K562 (cell line): ENCODE measurements at regions not wholly inside any gene's neighbourhood (a gene's known extent, or its start where the extent isn't known, plus 50 kb on each side); places are given as distances from the start of the nearest gene placed in this dataset.

Experiments used
- ATAC-seq: fragments of 200-7000 bp; cut with Tn5 transposase; 3 replicates; pipeline ENCODE4 v1.9.1; 2020; ENCODE audit warnings: moderate library complexity
- BruUV-seq: library from RNA; stranded (reverse); fragments of 400-500 nt; replicated peaks from 2 replicates; lab custom pipeline; 2021; lab: Mats Ljungman, UMichigan
- CTCF ChIA-PET: fragments of 300-600 bp; formaldehyde crosslinking; extraction: SDS; loops from one replicate; lab custom pipeline; 2021; ENCODE audit warnings: low intra/inter-chr PET ratio; lab: Yijun Ruan, JAX
- POLR2A ChIA-PET: fragments of 300-600, 350-650 bp; sonication (Branson Sonifier 250); formaldehyde crosslinking; extraction: SDS; loops from one replicate; lab custom pipeline; 2021; ENCODE audit warnings: antibody characterized with exemption, inconsistent platforms; lab: Yijun Ruan, JAX
- DNase-seq, 4 experiments: peaks; one replicate each; pipeline versions ENCODE4 v3.0.0 to v3.0.0-alpha.2; 2011 to 2018; ENCODE audit warnings: low spot score in 3 of 4, mixed read lengths in 3 of 4; ENCODE audit errors: extremely low read depth in 1 of 4
- FAIRE-seq: peaks from 2 replicates; lab custom pipeline; 2011; peaks lifted over from hg19 to GRCh38; lab: Jason Lieb, UNC
- H2AFZ ChIP-seq: 2 replicates; pipeline ENCODE4 v1.6.0; 2011; ENCODE audit warnings: low read depth, low read length, control low read depth, inconsistent platforms
- H3K27ac ChIP-seq: fragments of 200-600 bp; 3 replicates; pipeline ENCODE4 v1.8.0; 2011; ENCODE audit warnings: low read depth, mild to moderate bottlenecking, control low read depth, inconsistent platforms, low read length, moderate library complexity, mixed read lengths; ENCODE audit errors: extremely low read depth
- H3K27me3 ChIP-seq, 2 experiments: fragments of 300-600 bp in 1 of 2; 2 replicates in 1 of 2; 3 replicates in 1 of 2; pipeline versions ENCODE4 v1.6.0 to v1.8.0; 2011; ENCODE audit warnings: inconsistent platforms in 2 of 2, low read length in 2 of 2, mild to moderate bottlenecking in 1 of 2, mixed read lengths in 1 of 2, moderate library complexity in 1 of 2; ENCODE audit not compliant: control insufficient read depth in 2 of 2, insufficient read depth in 2 of 2
- H3K36me3 ChIP-seq: fragments of 300-600 bp; 3 replicates; pipeline ENCODE4 v1.8.0; 2011; ENCODE audit warnings: mild to moderate bottlenecking, low read length, inconsistent platforms; ENCODE audit not compliant: control insufficient read depth, insufficient read depth
- H3K4me1 ChIP-seq, 2 experiments: fragments of 200-600 bp in 1 of 2; replicated peaks in 1 of 2; 2 replicates in 1 of 2; 3 replicates in 1 of 2; pipeline versions ENCODE4 v1.5.1 to v1.8.0; 2011; ENCODE audit warnings: inconsistent platforms in 2 of 2, low read length in 2 of 2, mild to moderate bottlenecking in 1 of 2, mixed read lengths in 1 of 2, moderate library complexity in 1 of 2; ENCODE audit not compliant: control insufficient read depth in 2 of 2, insufficient read depth in 2 of 2
- H3K4me2 ChIP-seq: 2 replicates; pipeline ENCODE4 v1.6.1; 2011; ENCODE audit warnings: low read length, control low read depth, inconsistent platforms, mixed read lengths; ENCODE audit not compliant: insufficient read depth
- H3K4me3 ChIP-seq: fragments of 200-600 bp; sonication (generic), shearing (Covaris generic); 2 replicates; pipeline ENCODE4 v1.5.1; 2016; ENCODE audit warnings: control low read depth, inconsistent platforms
- H3K79me2 ChIP-seq: fragments of 200-600 bp; 3 replicates; pipeline ENCODE4 v1.8.0; 2011; ENCODE audit warnings: low read length, inconsistent platforms; ENCODE audit not compliant: control insufficient read depth, insufficient read depth
- H3K9ac ChIP-seq, 2 experiments: 2 replicates each; pipeline versions ENCODE4 v1.6.0 to v1.6.1; 2011; ENCODE audit warnings: low read depth in 2 of 2, low read length in 2 of 2, control low read depth in 1 of 2, inconsistent platforms in 1 of 2, mild to moderate bottlenecking in 1 of 2, mixed read lengths in 1 of 2; ENCODE audit not compliant: insufficient read depth in 1 of 2
- H3K9me1 ChIP-seq: one replicate; pipeline ENCODE4 v1.6.0; 2011; ENCODE audit warnings: inconsistent platforms, mild to moderate bottlenecking, low read length, moderate library complexity; ENCODE audit not compliant: control insufficient read depth, insufficient read depth
- H3K9me3 ChIP-seq: replicated peaks from 2 replicates; pipeline ENCODE4 v1.5.1; 2011; ENCODE audit warnings: low read depth, low read length, inconsistent platforms; ENCODE audit not compliant: control insufficient read depth, insufficient read depth
- H4K20me1 ChIP-seq: replicated peaks from 2 replicates; pipeline ENCODE4 v1.6.1; 2011; ENCODE audit warnings: low read length, inconsistent platforms, mixed read lengths; ENCODE audit not compliant: control insufficient read depth, insufficient read depth
- BCL6 ChIP-seq: fragments of 250-450 bp; sonication (Bioruptor Pico); IDR thresholded peaks from 2 replicates; pipeline ENCODE4 v1.4.0; 2020
- CBX8 ChIP-seq: fragments of 200-600 bp; sonication (generic); IDR thresholded peaks from 2 replicates; pipeline ENCODE4 v1.6.1; 2012; ENCODE audit warnings: borderline replicate concordance, mixed run types, low read depth, mild to moderate bottlenecking, moderate library complexity, mixed read lengths, low read length, control low read depth, inconsistent platforms; ENCODE audit not compliant: poor library complexity, severe bottlenecking; ENCODE audit errors: extremely low read depth
- CHD4 ChIP-seq: fragments of 200-600 bp; sonication (generic); IDR thresholded peaks from 3 replicates; pipeline ENCODE4 v1.6.1; 2012; ENCODE audit warnings: low read depth, mild to moderate bottlenecking, mixed read lengths, low read length, inconsistent platforms; ENCODE audit not compliant: insufficient read depth, insufficient replicate concordance, poor library complexity, severe bottlenecking
- EGR1 ChIP-seq: fragments of 450-650 bp; conservative IDR thresholded peaks from 2 replicates; pipeline ENCODE4 v1.6.1; 2017; ENCODE audit warnings: mild to moderate bottlenecking
- EP400 ChIP-seq: fragments of 450-650 bp; IDR thresholded peaks from 2 replicates; pipeline ENCODE4 v1.6.1; 2017; ENCODE audit warnings: antibody characterized with exemption, mild to moderate bottlenecking, moderate library complexity
- EZH2 ChIP-seq: IDR thresholded peaks from 2 replicates; pipeline ENCODE4 v1.6.1; 2012; ENCODE audit warnings: low read depth, mild to moderate bottlenecking, inconsistent platforms, low read length, borderline replicate concordance
- FOXP1 ChIP-seq: sonication (generic); formaldehyde crosslinking; IDR thresholded peaks from 2 replicates; pipeline ENCODE4 v1.8.0; 2022; ENCODE audit warnings: mild to moderate bottlenecking, missing genetic modification reagents
- GATAD2A ChIP-seq: fragments of 450-650 bp; IDR thresholded peaks from 2 replicates; pipeline ENCODE4 v1.6.1; 2017
- GTF2A2 ChIP-seq: IDR thresholded peaks from 2 replicates; pipeline ENCODE4 v1.6.1; 2016; ENCODE audit warnings: mild to moderate bottlenecking, missing genetic modification characterization, missing compliant biosample characterization
- JUN ChIP-seq, 2 experiments: sonication (generic) in 1 of 2; formaldehyde crosslinking in 1 of 2; IDR thresholded peaks; 2 replicates each; pipeline versions ENCODE4 v1.6.1 to v1.8.0; 2012 to 2022; ENCODE audit warnings: borderline replicate concordance in 2 of 2, mild to moderate bottlenecking in 2 of 2, improper control_type of control experiment in 1 of 2, low read depth in 1 of 2, low read length in 1 of 2, missing genetic modification reagents in 1 of 2
- NR1H2 ChIP-seq: sonication (generic); formaldehyde crosslinking; IDR thresholded peaks from 2 replicates; pipeline ENCODE4 v1.4.0; 2020; ENCODE audit warnings: mild to moderate bottlenecking, missing genetic modification reagents
- TSC22D4 ChIP-seq: fragments of 450-650 bp; IDR thresholded peaks from 2 replicates; pipeline ENCODE4 v1.6.1; 2016; ENCODE audit warnings: missing genetic modification characterization, missing biosample characterization, control low read depth
- WGBS: fragments of 100-300 bp; shearing (Covaris generic); methylation state at CpG from one replicate; pipeline ENCODE4 v1.1.6; 2016; ENCODE audit warnings: low coverage, mixed read lengths; ENCODE audit not compliant: insufficient coverage; ENCODE audit errors: missing lambda C conversion rate; 5-methylcytosine and 5-hydroxymethylcytosine counted together
- in situ Hi-C: fragments of 300-500 bp; cut with MboI; formaldehyde crosslinking; loops from 4 replicates; pipeline ENCODE4 v1.15.0; 2018; ENCODE audit warnings: inconsistent platforms, mixed read lengths
- intact Hi-C: fragments of 100-400 bp; cut with micrococcal nuclease; formaldehyde crosslinking; loops from 2 replicates; pipeline ENCODE4 v1.14.2; 2022
- TF ChIP-seq, protein P1 (sequence below), 2 experiments: fragments of 450-650 bp in 1 of 2; sonication (generic) in 1 of 2; formaldehyde crosslinking; conservative IDR thresholded peaks; 2 replicates each; pipeline versions ENCODE4 v1.4.0 to v1.8.1; 2020 to 2022; ENCODE audit warnings: mild to moderate bottlenecking in 1 of 2, missing genetic modification reagents in 1 of 2
- TF ChIP-seq, protein P2 (sequence below), 3 experiments: IDR thresholded peaks in 2 of 3; conservative IDR thresholded peaks in 1 of 3; 2 replicates each; pipeline ENCODE4 v1.5.1; 2011 to 2012; ENCODE audit warnings: low read length in 3 of 3, mild to moderate bottlenecking in 3 of 3, control low read depth in 2 of 3, improper control_type of control experiment in 1 of 3, inconsistent platforms in 1 of 3, low read depth in 1 of 3, mixed read lengths in 1 of 3, moderate library complexity in 1 of 3; ENCODE audit not compliant: insufficient read depth in 2 of 3
- TF ChIP-seq, protein P3 (sequence below): fragments of 250-450 bp; sonication (Bioruptor Pico); IDR thresholded peaks from 2 replicates; pipeline ENCODE4 v1.4.0; 2020; ENCODE audit warnings: mild to moderate bottlenecking, moderate library complexity

DNA sequence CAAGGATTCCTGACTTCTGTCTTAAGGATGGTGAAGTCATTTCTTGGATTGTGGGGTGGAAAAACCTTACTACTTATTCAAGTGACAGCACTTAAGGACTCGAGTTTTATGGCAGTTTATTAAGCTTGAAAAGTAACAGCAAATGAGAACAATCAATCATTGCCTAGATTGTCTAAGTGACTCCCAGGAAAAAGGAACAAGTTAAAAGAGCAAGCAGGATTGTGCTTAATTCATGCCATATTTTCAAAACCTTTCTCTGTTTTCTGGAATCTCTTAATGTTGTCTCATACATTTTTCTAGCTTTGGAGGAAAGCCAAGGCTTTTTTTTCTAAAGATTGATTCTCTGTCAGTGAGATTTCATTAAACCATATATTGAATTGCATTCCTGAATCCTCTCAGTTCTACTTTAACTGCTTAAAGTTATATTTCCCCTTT is 236.2 kb upstream of the HTR2A start (continued):
- TF ChIP-seq, protein P1, sequence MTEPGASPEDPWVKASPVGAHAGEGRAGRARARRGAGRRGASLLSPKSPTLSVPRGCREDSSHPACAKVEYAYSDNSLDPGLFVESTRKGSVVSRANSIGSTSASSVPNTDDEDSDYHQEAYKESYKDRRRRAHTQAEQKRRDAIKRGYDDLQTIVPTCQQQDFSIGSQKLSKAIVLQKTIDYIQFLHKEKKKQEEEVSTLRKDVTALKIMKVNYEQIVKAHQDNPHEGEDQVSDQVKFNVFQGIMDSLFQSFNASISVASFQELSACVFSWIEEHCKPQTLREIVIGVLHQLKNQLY (CRISPR knock-in tag; conservative IDR thresholded peaks at IDR 0.05) = no peak
- TF ChIP-seq JUN (IDR thresholded peaks at IDR 0.05; ENCODE audit: borderline replicate concordance, low read depth, low read length) = no peak
- TF ChIP-seq JUN (CRISPR knock-in tag; IDR thresholded peaks at IDR 0.05; ENCODE audit: borderline replicate concordance) = no peak
- TF ChIP-seq, all 486 proteins: peak for 0

DNA sequence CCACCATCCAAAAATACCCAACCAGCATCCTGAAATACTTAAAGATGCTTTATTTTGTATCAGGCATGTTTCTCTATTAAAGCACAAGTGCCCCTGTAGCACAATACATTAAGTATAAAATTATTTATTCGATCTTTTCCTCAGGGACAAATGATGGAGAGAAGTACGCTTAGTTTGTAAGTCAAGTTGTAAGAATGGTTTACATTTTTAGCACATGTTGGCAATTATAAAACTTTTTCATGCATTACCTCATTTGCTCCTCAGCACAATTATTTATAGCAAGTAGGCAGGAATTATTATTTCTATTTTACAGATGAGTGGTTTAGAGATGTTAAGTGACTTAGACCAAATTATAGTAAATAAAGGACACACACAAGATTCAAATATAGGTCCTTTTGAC is 232.6 kb upstream of the HTR2A start:
- Histone ChIP-seq H3K36me3 (no peaks in the 10 kb centered on the region), H3K4me2 (no peak overlapping the region), H4K20me1 (no peaks in the 10 kb centered on the region), H3K9ac (no peak overlapping the region), H3K79me2 (no peaks in the 10 kb centered on the region), H3K4me1 (peaks cover 0 to 9% of the 10 kb centered on the region in 2 experiments; a peak in 2 of 5 replicates), H3K4me3 (no peak overlapping the region), H3K9me1 (no peaks in the 10 kb centered on the region), H2AFZ (no peak overlapping the region), H3K9me3 (no peaks in the 10 kb centered on the region), H3K27me3 (no peaks in the 10 kb centered on the region), H3K27ac (no peak overlapping the region)
- ATAC-seq = no peak
- in situ Hi-C loops (no loop called here), intact Hi-C loops (no loop called here)
- ChIA-PET CTCF (no interaction called here), POLR2A (no interaction called here)
- BruUV-seq = no TSS peak
- 34% methylated on average over 2 of the region's 2 CpGs for WGBS
- DNase-seq = no peak
- no peak for FAIRE-seq
- TF ChIP-seq EGR1 (no peak), CBX8 (no peak), EP400 (no peak), GATAD2A (no peak), GTF2A2 (tag) (no peak), FOXP1 (CRISPR knock-in tag) (no peak), EZH2 (no peak), BCL6 (CRISPR knock-in tag) (no peak), TSC22D4 (tag) (no peak), NR1H2 (no peak), CHD4 (no peak)
- TF ChIP-seq, protein P2, sequence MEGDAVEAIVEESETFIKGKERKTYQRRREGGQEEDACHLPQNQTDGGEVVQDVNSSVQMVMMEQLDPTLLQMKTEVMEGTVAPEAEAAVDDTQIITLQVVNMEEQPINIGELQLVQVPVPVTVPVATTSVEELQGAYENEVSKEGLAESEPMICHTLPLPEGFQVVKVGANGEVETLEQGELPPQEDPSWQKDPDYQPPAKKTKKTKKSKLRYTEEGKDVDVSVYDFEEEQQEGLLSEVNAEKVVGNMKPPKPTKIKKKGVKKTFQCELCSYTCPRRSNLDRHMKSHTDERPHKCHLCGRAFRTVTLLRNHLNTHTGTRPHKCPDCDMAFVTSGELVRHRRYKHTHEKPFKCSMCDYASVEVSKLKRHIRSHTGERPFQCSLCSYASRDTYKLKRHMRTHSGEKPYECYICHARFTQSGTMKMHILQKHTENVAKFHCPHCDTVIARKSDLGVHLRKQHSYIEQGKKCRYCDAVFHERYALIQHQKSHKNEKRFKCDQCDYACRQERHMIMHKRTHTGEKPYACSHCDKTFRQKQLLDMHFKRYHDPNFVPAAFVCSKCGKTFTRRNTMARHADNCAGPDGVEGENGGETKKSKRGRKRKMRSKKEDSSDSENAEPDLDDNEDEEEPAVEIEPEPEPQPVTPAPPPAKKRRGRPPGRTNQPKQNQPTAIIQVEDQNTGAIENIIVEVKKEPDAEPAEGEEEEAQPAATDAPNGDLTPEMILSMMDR (IDR thresholded peaks at IDR 0.05 in 2 of 3, conservative IDR thresholded peaks at IDR 0.05 in 1 of 3; ENCODE audit: insufficient read depth in 2 of 3, low read depth in 1 of 3, low read length in 3 of 3) = no peak
- TF ChIP-seq, protein P3, sequence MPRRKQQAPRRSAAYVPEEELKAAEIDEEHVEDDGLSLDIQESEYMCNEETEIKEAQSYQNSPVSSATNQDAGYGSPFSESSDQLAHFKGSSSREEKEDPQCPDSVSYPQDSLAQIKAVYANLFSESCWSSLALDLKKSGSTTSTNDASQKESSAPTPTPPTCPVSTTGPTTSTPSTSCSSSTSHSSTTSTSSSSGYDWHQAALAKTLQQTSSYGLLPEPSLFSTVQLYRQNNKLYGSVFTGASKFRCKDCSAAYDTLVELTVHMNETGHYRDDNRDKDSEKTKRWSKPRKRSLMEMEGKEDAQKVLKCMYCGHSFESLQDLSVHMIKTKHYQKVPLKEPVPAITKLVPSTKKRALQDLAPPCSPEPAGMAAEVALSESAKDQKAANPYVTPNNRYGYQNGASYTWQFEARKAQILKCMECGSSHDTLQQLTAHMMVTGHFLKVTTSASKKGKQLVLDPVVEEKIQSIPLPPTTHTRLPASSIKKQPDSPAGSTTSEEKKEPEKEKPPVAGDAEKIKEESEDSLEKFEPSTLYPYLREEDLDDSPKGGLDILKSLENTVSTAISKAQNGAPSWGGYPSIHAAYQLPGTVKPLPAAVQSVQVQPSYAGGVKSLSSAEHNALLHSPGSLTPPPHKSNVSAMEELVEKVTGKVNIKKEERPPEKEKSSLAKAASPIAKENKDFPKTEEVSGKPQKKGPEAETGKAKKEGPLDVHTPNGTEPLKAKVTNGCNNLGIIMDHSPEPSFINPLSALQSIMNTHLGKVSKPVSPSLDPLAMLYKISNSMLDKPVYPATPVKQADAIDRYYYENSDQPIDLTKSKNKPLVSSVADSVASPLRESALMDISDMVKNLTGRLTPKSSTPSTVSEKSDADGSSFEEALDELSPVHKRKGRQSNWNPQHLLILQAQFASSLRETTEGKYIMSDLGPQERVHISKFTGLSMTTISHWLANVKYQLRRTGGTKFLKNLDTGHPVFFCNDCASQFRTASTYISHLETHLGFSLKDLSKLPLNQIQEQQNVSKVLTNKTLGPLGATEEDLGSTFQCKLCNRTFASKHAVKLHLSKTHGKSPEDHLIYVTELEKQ = no peak
